GM12878 (cell line): ENCODE measurements at regions not wholly inside any gene's neighbourhood (a gene's known extent, or its start where the extent isn't known, plus 50 kb on each side); places are given as distances from the start of the nearest gene placed in this dataset.

Experiments used
- ATAC-seq: fragments of 200-7000 bp; cut with Tn5 transposase; 3 replicates; pipeline ENCODE4 v1.9.1; 2020; ENCODE audit warnings: mild to moderate bottlenecking, moderate library complexity
- BruUV-seq: library from RNA; stranded (reverse); fragments of 400-500 nt; replicated peaks from 2 replicates; lab custom pipeline; 2021; lab: Mats Ljungman, UMichigan
- CTCF ChIA-PET: fragments of 300-600 bp; sonication (Branson Sonifier 250); formaldehyde crosslinking; extraction: SDS; loops from one replicate; lab custom pipeline; 2021; ENCODE audit warnings: inconsistent platforms; lab: Yijun Ruan, JAX
- POLR2A ChIA-PET: fragments of 350-600 bp; formaldehyde crosslinking; extraction: SDS; loops from one replicate; lab custom pipeline; 2021; ENCODE audit warnings: inconsistent platforms; lab: Charles Lee
- RAD21 ChIA-PET: fragments of 300-600 bp; sonication (Branson Sonifier 250); formaldehyde crosslinking; loops from one replicate; lab custom pipeline; 2023; ENCODE audit warnings: antibody characterized with exemption; ENCODE audit not compliant: unreplicated experiment; lab: Charles Lee
- SMC1A ChIA-PET: fragments of 300-600 bp; sonication (Branson Sonifier 250); formaldehyde crosslinking; loops from one replicate; lab custom pipeline; 2023; ENCODE audit not compliant: unreplicated experiment, uncharacterized antibody; lab: Charles Lee
- DNase-seq: peaks from one replicate; pipeline ENCODE4 v3.0.0-alpha.2; 2011; ENCODE audit warnings: low read depth, low spot score
- FAIRE-seq: peaks from 3 replicates; lab custom pipeline; 2011; peaks lifted over from hg19 to GRCh38; lab: Jason Lieb, UNC
- H2AFZ ChIP-seq: 2 replicates; pipeline ENCODE4 v1.6.0; 2011; ENCODE audit warnings: low read depth, low read length, control low read depth; ENCODE audit not compliant: control insufficient read depth
- H3K27ac ChIP-seq: 2 replicates; pipeline ENCODE4 v1.5.1; 2011; ENCODE audit warnings: control low read depth; ENCODE audit not compliant: control insufficient read depth, insufficient read depth
- H3K27me3 ChIP-seq, 2 experiments: replicated peaks in 1 of 2; 2 replicates each; pipeline versions ENCODE4 v1.6.0 to v1.6.1; 2011; ENCODE audit warnings: low read length in 1 of 2; ENCODE audit not compliant: control insufficient read depth in 2 of 2, insufficient read depth in 2 of 2
- H3K36me3 ChIP-seq, 2 experiments: 2 replicates each; pipeline ENCODE4 v1.5.1; 2011; ENCODE audit warnings: low read length in 1 of 2; ENCODE audit not compliant: control insufficient read depth in 2 of 2, insufficient read depth in 2 of 2
- H3K4me1 ChIP-seq: 2 replicates; pipeline ENCODE4 v1.6.1; 2011; ENCODE audit warnings: mild to moderate bottlenecking, low read length, moderate library complexity, mixed read lengths; ENCODE audit not compliant: control insufficient read depth, insufficient read depth
- H3K4me2 ChIP-seq: 2 replicates; pipeline ENCODE4 v1.6.0; 2011; ENCODE audit warnings: control low read depth; ENCODE audit not compliant: control insufficient read depth, insufficient read depth
- H3K4me3 ChIP-seq: fragments of 200-600 bp; sonication (generic); 2 replicates; pipeline ENCODE4 v1.5.1; 2016
- H3K79me2 ChIP-seq: 2 replicates; pipeline ENCODE4 v1.6.0; 2011; ENCODE audit warnings: low read length; ENCODE audit not compliant: control insufficient read depth, insufficient read depth
- H3K9ac ChIP-seq: 2 replicates; pipeline ENCODE4 v1.8.0; 2011; ENCODE audit warnings: low read length, control low read depth, mixed read lengths; ENCODE audit not compliant: control insufficient read depth, insufficient read depth
- H3K9me3 ChIP-seq: replicated peaks from 3 replicates; pipeline ENCODE4 v1.5.1; 2011; ENCODE audit warnings: mild to moderate bottlenecking, low read length; ENCODE audit not compliant: control insufficient read depth, insufficient read depth
- H4K20me1 ChIP-seq: 2 replicates; pipeline ENCODE4 v1.6.0; 2011; ENCODE audit not compliant: control insufficient read depth, insufficient read depth
- BCL3 ChIP-seq: IDR thresholded peaks from 2 replicates; pipeline ENCODE4 v1.6.1; 2011; ENCODE audit warnings: borderline replicate concordance, low read depth, mild to moderate bottlenecking, moderate library complexity, low read length; ENCODE audit not compliant: insufficient read depth, poor library complexity, severe bottlenecking
- CBFB ChIP-seq: IDR thresholded peaks from 2 replicates; pipeline ENCODE4 v1.6.1; 2016; ENCODE audit warnings: antibody characterized with exemption, low read depth
- CREM ChIP-seq: IDR thresholded peaks from 2 replicates; pipeline ENCODE4 v1.6.1; 2014; ENCODE audit warnings: antibody characterized with exemption, low read depth
- ESRRA ChIP-seq: IDR thresholded peaks from 2 replicates; pipeline ENCODE4 v1.6.1; 2012; ENCODE audit warnings: mild to moderate bottlenecking, low read length, improper control_type of control experiment
- GATAD2B ChIP-seq: fragments of 450-650 bp; conservative IDR thresholded peaks from 2 replicates; pipeline ENCODE4 v1.6.1; 2017; ENCODE audit warnings: low read depth, mild to moderate bottlenecking, moderate library complexity
- HSF1 ChIP-seq: fragments of 150-350 bp; IDR thresholded peaks from 2 replicates; pipeline ENCODE4 v1.6.1; 2014; ENCODE audit warnings: mild to moderate bottlenecking, low read depth, low read length
- IKZF1 ChIP-seq: fragments of 450-650 bp; conservative IDR thresholded peaks from 2 replicates; pipeline ENCODE4 v1.6.1; 2017; ENCODE audit warnings: antibody characterized with exemption, mild to moderate bottlenecking
- IKZF2 ChIP-seq, 2 experiments: fragments of 450-650 bp; IDR thresholded peaks; 2 replicates each; pipeline ENCODE4 v1.6.1; 2017; ENCODE audit warnings: mild to moderate bottlenecking in 2 of 2, moderate library complexity in 2 of 2
- ZBTB11 ChIP-seq: fragments of 450-650 bp; formaldehyde crosslinking; IDR thresholded peaks from 2 replicates; pipeline ENCODE4 v1.5.0; 2022; ENCODE audit warnings: mild to moderate bottlenecking, missing genetic modification characterization
- ZZZ3 ChIP-seq: IDR thresholded peaks from 2 replicates; pipeline ENCODE4 v1.6.1; 2011; ENCODE audit warnings: low read depth; ENCODE audit not compliant: control insufficient read depth, insufficient read length
- WGBS: methylation state at CpG from one replicate; pipeline ENCODE4 v1.1.6; 2016; ENCODE audit warnings: low lambda C conversion rate; ENCODE audit not compliant: insufficient replicate concordance, insufficient coverage; ENCODE audit errors: missing lambda C conversion rate; 5-methylcytosine and 5-hydroxymethylcytosine counted together
- in situ Hi-C: fragments of 300-500 bp; cut with MboI; formaldehyde crosslinking; loops from 9 replicates; pipeline ENCODE4 v1.14.3; 2018; ENCODE audit warnings: mixed read lengths
- intact Hi-C: fragments of 100-400 bp; cut with micrococcal nuclease; formaldehyde crosslinking; loops from one replicate; pipeline ENCODE4 v1.14.2; 2022; ENCODE audit not compliant: unreplicated experiment
- TF ChIP-seq, protein P1 (sequence below): fragments of 450-650 bp; IDR thresholded peaks from 2 replicates; pipeline ENCODE4 v1.6.1; 2016; ENCODE audit warnings: mild to moderate bottlenecking, moderate library complexity, borderline replicate concordance

GRCh38 chr2:7988440-7988839 lies 693.4 kb upstream of the ID2 start:
- H3K27ac ChIP-seq = no peak overlapping the region
- no peak overlapping the region for H3K9ac ChIP-seq
- intact Hi-C loops = no loop called here
- H4K20me1 ChIP-seq = no peaks in the 10 kb centered on the region
- DNase-seq (no peak), FAIRE-seq (no peak), ATAC-seq (no peak)
- ChIA-PET CTCF (interaction anchor here (1.4 kb wide), 1 partner anchor 9 kb away, joined by 3 read pairs; no protein-coding TSS in a partner anchor), RAD21 (interaction anchor here (0.7 kb wide), 1 partner anchor 10 kb away, joined by 3 read pairs; no protein-coding TSS in a partner anchor), POLR2A (no interaction called here), SMC1A (no interaction called here)
- H3K4me3 ChIP-seq = no peak overlapping the region
- H3K36me3 ChIP-seq = no peaks in the 10 kb centered on the region
- H3K4me2 ChIP-seq = no peak overlapping the region
- no peaks in the 10 kb centered on the region for H3K27me3 ChIP-seq
- in situ Hi-C loops = no loop called here
- no peaks in the 10 kb centered on the region; the same call in 1 of the 3 replicates for H3K9me3 ChIP-seq
- peaks cover 11% of the 10 kb centered on the region for H3K4me1 ChIP-seq
- no peak overlapping the region for H2AFZ ChIP-seq
- WGBS = 0% methylated on average over 1 of the region's 1 CpG
- BruUV-seq = no TSS peak
- H3K79me2 ChIP-seq = no peaks in the 10 kb centered on the region
- TF ChIP-seq HSF1 = no peak
- TF ChIP-seq CREM = no peak
- TF ChIP-seq, protein P1, sequence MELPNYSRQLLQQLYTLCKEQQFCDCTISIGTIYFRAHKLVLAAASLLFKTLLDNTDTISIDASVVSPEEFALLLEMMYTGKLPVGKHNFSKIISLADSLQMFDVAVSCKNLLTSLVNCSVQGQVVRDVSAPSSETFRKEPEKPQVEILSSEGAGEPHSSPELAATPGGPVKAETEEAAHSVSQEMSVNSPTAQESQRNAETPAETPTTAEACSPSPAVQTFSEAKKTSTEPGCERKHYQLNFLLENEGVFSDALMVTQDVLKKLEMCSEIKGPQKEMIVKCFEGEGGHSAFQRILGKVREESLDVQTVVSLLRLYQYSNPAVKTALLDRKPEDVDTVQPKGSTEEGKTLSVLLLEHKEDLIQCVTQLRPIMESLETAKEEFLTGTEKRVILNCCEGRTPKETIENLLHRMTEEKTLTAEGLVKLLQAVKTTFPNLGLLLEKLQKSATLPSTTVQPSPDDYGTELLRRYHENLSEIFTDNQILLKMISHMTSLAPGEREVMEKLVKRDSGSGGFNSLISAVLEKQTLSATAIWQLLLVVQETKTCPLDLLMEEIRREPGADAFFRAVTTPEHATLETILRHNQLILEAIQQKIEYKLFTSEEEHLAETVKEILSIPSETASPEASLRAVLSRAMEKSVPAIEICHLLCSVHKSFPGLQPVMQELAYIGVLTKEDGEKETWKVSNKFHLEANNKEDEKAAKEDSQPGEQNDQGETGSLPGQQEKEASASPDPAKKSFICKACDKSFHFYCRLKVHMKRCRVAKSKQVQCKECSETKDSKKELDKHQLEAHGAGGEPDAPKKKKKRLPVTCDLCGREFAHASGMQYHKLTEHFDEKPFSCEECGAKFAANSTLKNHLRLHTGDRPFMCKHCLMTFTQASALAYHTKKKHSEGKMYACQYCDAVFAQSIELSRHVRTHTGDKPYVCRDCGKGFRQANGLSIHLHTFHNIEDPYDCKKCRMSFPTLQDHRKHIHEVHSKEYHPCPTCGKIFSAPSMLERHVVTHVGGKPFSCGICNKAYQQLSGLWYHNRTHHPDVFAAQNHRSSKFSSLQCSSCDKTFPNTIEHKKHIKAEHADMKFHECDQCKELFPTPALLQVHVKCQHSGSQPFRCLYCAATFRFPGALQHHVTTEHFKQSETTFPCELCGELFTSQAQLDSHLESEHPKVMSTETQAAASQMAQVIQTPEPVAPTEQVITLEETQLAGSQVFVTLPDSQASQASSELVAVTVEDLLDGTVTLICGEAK = no peak
- TF ChIP-seq ESRRA = no peak
- TF ChIP-seq BCL3 = no peak
- no peak for TF ChIP-seq CBFB
- TF ChIP-seq IKZF1 = no peak
- no peak for TF ChIP-seq ZZZ3
- TF ChIP-seq ZBTB11 (CRISPR knock-in tag) = no peak
- no peak for TF ChIP-seq GATAD2B
- TF ChIP-seq IKZF2 (IDR thresholded peaks at IDR 0.05) = no peak
